ENCODE measurements at regions not wholly inside any gene's neighbourhood (a gene's known extent, or its start where the extent isn't known, plus 50 kb on each side); places are given as distances from the start of the nearest gene placed in this dataset.

GRCh38 chr3:30199855-30200254, 406.5 kb upstream of the TGFBR2 start:
- no peaks in the 10 kb centered on the region for H3K27me3 ChIP-seq (ENCODE audit: control insufficient read depth, insufficient read depth, low read length)
- TF ChIP-seq CTCF (IDR thresholded peaks at IDR 0.05; ENCODE audit: low read depth, low read length), result no peak
- H3K27ac ChIP-seq (ENCODE audit: low read depth, low read length), result no peak overlapping the region
- ChIA-PET CTCF (interaction anchor here (0.6 to 5.7 kb wide), 28 partner anchors 9 to 532 kb away, joined by 3 to 99 read pairs (median 5); partner anchors contain the start of gene TGFBR2), POLR2A (no interaction called here)
- no peak for DNase-seq (ENCODE audit: low read depth, low spot score)
- H3K9me3 ChIP-seq (ENCODE audit: control insufficient read depth, insufficient read depth, low read length), result no peaks in the 10 kb centered on the region
- H3K4me3 ChIP-seq (ENCODE audit: low read depth, low read length), result no peak overlapping the region

GRCh38 chr3:30201715-30202114, 404.7 kb upstream of the TGFBR2 start:
- CTCF ChIA-PET, result interaction anchor here (0.6 to 2.6 kb wide), 5 partner anchors 9 to 160 kb away, joined by 3 to 13 read pairs (median 4); no protein-coding TSS in a partner anchor
- Histone ChIP-seq H3K4me3 (ENCODE audit: low read depth, low read length) (no peak overlapping the region), H3K27ac (ENCODE audit: low read depth, low read length) (no peak overlapping the region), H3K9me3 (ENCODE audit: control insufficient read depth, insufficient read depth, low read length) (no peaks in the 10 kb centered on the region), H3K27me3 (ENCODE audit: control insufficient read depth, insufficient read depth, low read length) (no peaks in the 10 kb centered on the region)
- DNase-seq (ENCODE audit: low read depth, low spot score), result no peak
- no peak for TF ChIP-seq CTCF (IDR thresholded peaks at IDR 0.05; ENCODE audit: low read depth, low read length)
- POLR2A ChIA-PET, result no interaction called here

- peak; percentile 23 for DNase-seq (ENCODE audit: low read depth, low spot score)
- Histone ChIP-seq H3K9me3 (ENCODE audit: control insufficient read depth, insufficient read depth, low read length) (no peaks in the 10 kb centered on the region), H3K27me3 (ENCODE audit: control insufficient read depth, insufficient read depth, low read length) (no peaks in the 10 kb centered on the region), H3K27ac (ENCODE audit: low read depth, low read length) (peak overlapping the region; percentile 34), H3K4me3 (ENCODE audit: low read depth, low read length) (no peak overlapping the region)
- TF ChIP-seq CTCF (IDR thresholded peaks at IDR 0.05; ENCODE audit: low read depth, low read length), result no peak
- ChIA-PET POLR2A (interaction anchor here (0.6 kb wide), 1 partner anchor 1155 kb away, joined by 3 read pairs; no protein-coding TSS in a partner anchor), CTCF (interaction anchor here (2.6 kb wide), 1 partner anchor 161 kb away, joined by 13 read pairs; no protein-coding TSS in a partner anchor)
Observed at GRCh38 chr3:30203301-30203700, 403.1 kb upstream of the TGFBR2 start.

- Histone ChIP-seq H3K9me3 (ENCODE audit: control insufficient read depth, insufficient read depth, low read length) (no peaks in the 10 kb centered on the region), H3K27ac (ENCODE audit: low read depth, low read length) (no peak overlapping the region), H3K4me3 (ENCODE audit: low read depth, low read length) (no peak overlapping the region), H3K27me3 (ENCODE audit: control insufficient read depth, insufficient read depth, low read length) (no peaks in the 10 kb centered on the region)
- DNase-seq (ENCODE audit: low read depth, low spot score), result no peak
- CTCF ChIA-PET, result interaction anchor here (1.3 kb wide), 1 partner anchor 489 kb away, joined by 3 read pairs; no protein-coding TSS in a partner anchor
- TF ChIP-seq CTCF (IDR thresholded peaks at IDR 0.05; ENCODE audit: low read depth, low read length), result no peak
- POLR2A ChIA-PET, result no interaction called here
Observed at GRCh38 chr3:30204126-30204525, 402.3 kb upstream of the TGFBR2 start.

- ChIA-PET POLR2A (no interaction called here), CTCF (interaction anchor here (1.1 kb wide), 2 partner anchors 8 to 164 kb away, joined by 3 read pairs; no protein-coding TSS in a partner anchor)
- Histone ChIP-seq H3K9me3 (ENCODE audit: control insufficient read depth, insufficient read depth, low read length) (no peaks in the 10 kb centered on the region), H3K27me3 (ENCODE audit: control insufficient read depth, insufficient read depth, low read length) (no peaks in the 10 kb centered on the region), H3K4me3 (ENCODE audit: low read depth, low read length) (no peak overlapping the region), H3K27ac (ENCODE audit: low read depth, low read length) (no peak overlapping the region)
- TF ChIP-seq CTCF (IDR thresholded peaks at IDR 0.05; ENCODE audit: low read depth, low read length), result no peak
- DNase-seq (ENCODE audit: low read depth, low spot score), result no peak
Observed at GRCh38 chr3:30206051-30206450, 400.4 kb upstream of the TGFBR2 start.

Data from AG04450 (cell line).